ENCODE measurements at regions not wholly inside any gene's neighbourhood (a gene's known extent, or its start where the extent isn't known, plus 50 kb on each side); places are given as distances from the start of the nearest gene placed in this dataset.

GRCh38 chr6:16078064-16078463 lies 50.8 kb upstream of the MYLIP start:
- ChIA-PET CTCF (no interaction called here), POLR2A (no interaction called here)
- H3K4me3 ChIP-seq (ENCODE audit: low read depth, low read length) = no peak overlapping the region
- TF ChIP-seq, protein P1, sequence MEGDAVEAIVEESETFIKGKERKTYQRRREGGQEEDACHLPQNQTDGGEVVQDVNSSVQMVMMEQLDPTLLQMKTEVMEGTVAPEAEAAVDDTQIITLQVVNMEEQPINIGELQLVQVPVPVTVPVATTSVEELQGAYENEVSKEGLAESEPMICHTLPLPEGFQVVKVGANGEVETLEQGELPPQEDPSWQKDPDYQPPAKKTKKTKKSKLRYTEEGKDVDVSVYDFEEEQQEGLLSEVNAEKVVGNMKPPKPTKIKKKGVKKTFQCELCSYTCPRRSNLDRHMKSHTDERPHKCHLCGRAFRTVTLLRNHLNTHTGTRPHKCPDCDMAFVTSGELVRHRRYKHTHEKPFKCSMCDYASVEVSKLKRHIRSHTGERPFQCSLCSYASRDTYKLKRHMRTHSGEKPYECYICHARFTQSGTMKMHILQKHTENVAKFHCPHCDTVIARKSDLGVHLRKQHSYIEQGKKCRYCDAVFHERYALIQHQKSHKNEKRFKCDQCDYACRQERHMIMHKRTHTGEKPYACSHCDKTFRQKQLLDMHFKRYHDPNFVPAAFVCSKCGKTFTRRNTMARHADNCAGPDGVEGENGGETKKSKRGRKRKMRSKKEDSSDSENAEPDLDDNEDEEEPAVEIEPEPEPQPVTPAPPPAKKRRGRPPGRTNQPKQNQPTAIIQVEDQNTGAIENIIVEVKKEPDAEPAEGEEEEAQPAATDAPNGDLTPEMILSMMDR (IDR thresholded peaks at IDR 0.05; ENCODE audit: insufficient read depth, low read length, missing control alignments) = no peak
- DNase-seq (ENCODE audit: low read depth, low spot score) = no peak

GRCh38 chr6:16069671-16070070 lies 59.2 kb upstream of the MYLIP start:
- TF ChIP-seq, protein P1 (IDR thresholded peaks at IDR 0.05; ENCODE audit: insufficient read depth, low read length, missing control alignments) = no peak
- CTCF ChIA-PET = no interaction called here
- H3K4me3 ChIP-seq (ENCODE audit: low read depth, low read length) = no peak overlapping the region
- POLR2A ChIA-PET = no interaction called here
- no peak for DNase-seq (ENCODE audit: low read depth, low spot score)

DNA sequence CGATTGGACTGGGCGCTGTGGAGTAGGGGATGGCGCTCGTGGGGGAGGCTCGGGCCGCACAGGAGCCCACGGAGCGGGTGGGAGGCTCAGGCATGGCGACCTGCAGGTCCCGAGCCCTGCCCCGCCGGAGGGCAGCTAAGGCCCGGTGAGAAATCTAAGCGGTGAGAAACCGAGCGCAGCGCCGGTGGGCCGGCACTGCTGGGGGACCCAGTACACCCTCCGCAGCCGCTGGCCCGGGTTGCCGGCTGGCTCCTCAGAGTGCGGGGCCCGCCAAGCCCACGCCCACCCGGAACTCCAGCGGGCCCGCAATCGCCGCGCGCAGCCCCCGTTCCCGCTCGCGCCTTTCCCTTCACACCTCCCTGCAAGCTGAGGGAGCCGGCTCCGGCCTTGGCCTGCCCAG lies 59.7 kb upstream of the MYLIP start:
- ChIA-PET POLR2A (no interaction called here), CTCF (no interaction called here)
- no peak for DNase-seq (ENCODE audit: low read depth, low spot score)
- TF ChIP-seq, protein P1 (IDR thresholded peaks at IDR 0.05; ENCODE audit: insufficient read depth, low read length, missing control alignments) = no peak
- no peak overlapping the region for H3K4me3 ChIP-seq (ENCODE audit: low read depth, low read length)

DNA sequence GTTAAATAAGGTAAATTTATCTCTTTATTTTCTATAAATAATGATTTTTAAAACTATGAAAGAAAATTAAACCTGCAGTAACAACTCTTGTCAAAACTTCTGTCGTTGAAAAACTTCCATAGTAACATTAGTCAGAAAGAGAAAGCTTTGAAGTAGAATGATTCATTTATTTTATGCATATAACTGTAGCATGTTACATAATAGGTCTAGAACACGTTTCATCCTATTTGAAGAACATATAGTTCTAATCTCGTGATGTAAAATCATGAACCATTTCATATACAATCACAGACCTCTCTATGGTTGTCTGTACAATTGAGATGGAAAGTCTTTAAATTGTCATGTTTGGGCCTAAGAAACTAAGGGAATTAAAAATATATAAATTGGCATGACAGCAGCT lies 61.3 kb upstream of the MYLIP start:
- no peak for DNase-seq (ENCODE audit: low read depth, low spot score)
- ChIA-PET POLR2A (no interaction called here), CTCF (no interaction called here)
- TF ChIP-seq, protein P1 (IDR thresholded peaks at IDR 0.05; ENCODE audit: insufficient read depth, low read length, missing control alignments) = no peak
- no peak overlapping the region for H3K4me3 ChIP-seq (ENCODE audit: low read depth, low read length)

DNA sequence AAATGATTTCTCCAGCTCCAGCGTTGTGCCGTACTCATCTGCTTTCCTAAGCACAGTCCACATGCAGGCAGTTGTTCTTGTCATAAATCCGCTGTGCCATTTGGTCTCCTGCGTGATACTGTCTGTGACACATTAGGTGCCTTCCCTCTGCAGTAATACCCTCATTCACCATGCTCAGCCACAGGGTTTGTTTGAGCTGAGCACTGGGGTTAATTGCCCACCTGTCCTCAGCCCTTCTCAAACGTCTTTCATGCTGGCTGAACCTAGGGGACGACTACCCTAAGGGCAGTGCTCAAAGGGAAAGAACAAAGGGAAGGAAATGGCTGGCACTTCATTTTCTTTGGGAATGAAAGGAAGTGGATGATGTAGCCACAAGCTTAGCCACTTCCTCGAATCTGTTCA lies 64.2 kb upstream of the MYLIP start:
- CTCF ChIA-PET = interaction anchor here (1.4 kb wide), 1 partner anchor 12 kb away, joined by 3 read pairs; no protein-coding TSS in a partner anchor
- TF ChIP-seq, protein P1 (IDR thresholded peaks at IDR 0.05; ENCODE audit: insufficient read depth, low read length, missing control alignments) = no peak
- no peak overlapping the region for H3K4me3 ChIP-seq (ENCODE audit: low read depth, low read length)
- DNase-seq (ENCODE audit: low read depth, low spot score) = no peak
- POLR2A ChIA-PET = no interaction called here

- H3K4me3 ChIP-seq (ENCODE audit: low read depth, low read length) = no peak overlapping the region
- CTCF ChIA-PET = no interaction called here
- no peak for DNase-seq (ENCODE audit: low read depth, low spot score)
- POLR2A ChIA-PET = no interaction called here
- TF ChIP-seq, protein P1 (IDR thresholded peaks at IDR 0.05; ENCODE audit: insufficient read depth, low read length, missing control alignments) = no peak
Observed at GRCh38 chr6:16063580-16063979, 65.3 kb upstream of the MYLIP start.

Measured in AG04449 (cell line).